HG02763 (cell line): ENCODE measurements at regions not wholly inside any gene's neighbourhood (a gene's known extent, or its start where the extent isn't known, plus 50 kb on each side); places are given as distances from the start of the nearest gene placed in this dataset.

Experiments used
- ATAC-seq: cut with Tn5 transposase; IDR thresholded peaks from one replicate; pipeline ENCODE4 v1.9.1; 2021; ENCODE audit warnings: mild to moderate bottlenecking, moderate library complexity; ENCODE audit not compliant: unreplicated experiment

DNA sequence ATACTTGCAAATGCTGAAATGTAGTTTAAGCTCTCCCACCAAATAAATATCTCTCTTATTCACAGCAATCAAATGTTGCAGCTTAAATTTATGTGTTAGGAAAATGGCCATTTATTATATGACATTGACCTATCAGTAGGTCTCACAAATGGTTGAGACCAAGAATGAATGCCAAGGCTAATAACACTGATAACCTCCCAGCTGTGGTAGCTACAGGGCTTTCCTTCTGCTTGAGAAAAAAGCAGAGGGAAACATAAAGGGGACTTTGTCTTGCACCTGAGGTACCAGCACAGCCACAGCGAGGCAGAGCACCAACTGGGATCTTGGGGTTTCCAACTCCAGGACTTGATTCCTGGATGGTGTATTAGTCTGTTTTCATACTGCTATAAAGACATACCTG lies 73.1 kb upstream of the TTC14 start:
- ATAC-seq = no peak

DNA sequence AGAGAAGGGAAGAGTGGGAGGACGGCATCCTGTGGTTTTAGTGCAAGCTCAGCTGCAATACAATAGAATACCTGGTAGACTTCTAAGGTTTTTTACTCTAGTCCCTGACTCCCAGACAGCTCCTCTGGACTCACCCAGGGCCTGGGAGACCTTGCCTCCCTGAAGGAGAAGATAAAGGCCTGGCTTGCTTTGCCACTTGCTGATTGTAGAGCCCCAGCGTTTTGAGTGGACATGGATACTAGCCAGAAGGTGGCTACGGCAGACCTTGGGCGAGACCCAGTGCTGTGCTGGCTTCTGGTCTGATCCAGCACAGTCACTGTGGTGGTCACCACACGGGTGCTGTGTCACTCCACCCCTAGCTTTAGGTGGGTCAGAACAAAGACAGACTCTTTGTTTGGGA lies 72.2 kb upstream of the TTC14 start:
- ATAC-seq = no peak

DNA sequence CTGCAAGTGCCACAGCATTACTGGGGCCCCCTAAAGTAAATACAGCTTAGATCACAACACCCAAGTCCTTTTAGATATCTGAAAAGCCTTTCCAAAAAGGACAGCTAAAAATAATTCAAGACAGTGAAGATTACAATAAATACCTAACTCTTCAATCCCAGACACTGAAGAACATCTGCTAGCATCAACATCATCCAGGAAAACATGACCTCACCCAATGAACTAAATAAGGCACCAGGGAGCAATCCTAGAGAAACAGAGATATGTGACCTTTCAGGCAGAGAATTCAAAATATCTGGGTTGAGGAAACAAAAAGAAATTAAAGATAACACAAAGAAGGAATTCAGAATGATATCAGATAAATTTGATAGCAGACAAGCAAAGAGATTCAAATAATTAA lies 71.7 kb upstream of the TTC14 start:
- ATAC-seq = no peak

DNA sequence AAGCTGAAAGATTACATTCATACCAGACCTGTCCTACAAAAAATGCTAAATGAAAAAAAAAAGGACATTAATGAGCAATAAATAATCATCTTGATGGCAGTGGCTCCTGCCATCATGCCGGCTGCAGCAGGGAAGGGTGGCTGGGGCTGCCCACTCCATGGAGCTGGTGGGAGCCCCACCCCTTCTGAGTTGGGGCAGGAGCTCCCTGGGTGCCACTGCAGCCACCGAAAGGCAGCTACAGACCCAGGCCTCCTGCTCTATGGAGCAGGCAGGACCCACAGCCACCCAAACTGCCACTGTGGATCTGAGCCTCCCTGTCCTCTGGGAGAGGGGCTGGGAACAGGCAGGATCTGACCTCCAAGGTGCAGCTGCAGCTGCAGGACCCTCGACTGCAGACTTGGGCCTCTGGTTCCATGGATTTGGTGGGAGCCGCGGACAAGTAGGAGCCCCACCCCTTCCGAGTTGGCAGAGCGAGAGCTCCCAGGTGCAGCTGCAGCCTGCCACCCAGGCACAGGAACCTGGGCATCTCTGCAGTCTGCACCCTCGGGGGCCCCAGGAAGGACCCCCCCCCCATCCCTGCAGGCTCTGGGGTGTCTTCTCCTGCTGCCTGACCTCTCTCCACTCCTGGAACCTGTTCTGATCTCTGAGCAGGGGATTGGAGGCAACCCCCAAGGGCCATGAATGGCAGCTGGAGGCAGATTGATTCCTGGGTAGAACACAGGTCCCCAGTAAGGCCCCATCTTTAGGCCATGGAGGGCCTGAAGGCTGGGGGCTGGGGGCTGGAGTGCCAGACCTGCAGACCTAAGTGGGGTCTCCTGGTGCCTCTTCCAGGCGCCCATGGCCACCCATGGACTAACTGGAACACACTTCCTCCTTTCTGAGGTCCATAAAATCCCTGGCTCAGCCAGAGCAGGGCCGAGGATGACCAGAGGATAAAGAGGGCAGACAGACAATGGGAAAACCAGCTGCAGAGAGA lies 70.4 kb upstream of the TTC14 start:
- ATAC-seq = no peak

DNA sequence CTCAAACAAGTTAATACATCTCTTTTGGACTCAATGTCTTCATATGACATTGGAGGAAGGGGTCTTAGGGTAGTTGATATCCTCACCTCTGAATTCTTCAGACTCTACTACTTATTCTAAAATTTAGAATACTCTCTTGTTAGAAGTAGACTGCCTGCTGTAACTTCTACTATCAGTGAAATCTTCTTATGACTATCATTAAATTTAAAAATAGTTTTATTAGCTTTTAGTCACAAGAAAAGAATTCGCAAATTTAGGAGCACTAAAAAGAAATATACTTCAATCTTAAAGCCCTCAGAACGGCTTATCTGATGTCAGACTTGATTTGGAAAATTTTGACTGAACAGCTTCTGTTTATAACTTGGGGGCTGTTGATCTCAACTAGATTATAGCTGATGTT lies 67.1 kb upstream of the TTC14 start:
- ATAC-seq = no peak

DNA sequence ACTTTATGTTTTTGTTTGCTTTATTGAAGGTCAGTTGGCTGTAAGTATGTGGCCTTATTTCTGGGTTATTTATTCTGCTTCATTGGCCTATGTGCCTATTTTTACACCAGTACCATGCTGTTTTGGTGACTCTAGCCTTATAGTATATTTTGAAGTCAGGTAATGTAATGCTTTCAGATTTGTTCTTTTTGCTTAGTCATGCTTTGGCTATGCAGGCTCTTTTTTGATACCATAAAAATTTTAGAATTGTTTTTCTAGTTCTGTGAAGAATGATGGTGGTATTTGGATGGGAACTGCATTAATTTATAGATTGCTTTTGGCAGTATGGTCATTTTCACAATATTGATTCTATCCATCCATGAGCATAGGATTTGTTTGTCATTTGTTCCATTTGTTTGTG lies 63.5 kb upstream of the TTC14 start:
- no peak for ATAC-seq

DNA sequence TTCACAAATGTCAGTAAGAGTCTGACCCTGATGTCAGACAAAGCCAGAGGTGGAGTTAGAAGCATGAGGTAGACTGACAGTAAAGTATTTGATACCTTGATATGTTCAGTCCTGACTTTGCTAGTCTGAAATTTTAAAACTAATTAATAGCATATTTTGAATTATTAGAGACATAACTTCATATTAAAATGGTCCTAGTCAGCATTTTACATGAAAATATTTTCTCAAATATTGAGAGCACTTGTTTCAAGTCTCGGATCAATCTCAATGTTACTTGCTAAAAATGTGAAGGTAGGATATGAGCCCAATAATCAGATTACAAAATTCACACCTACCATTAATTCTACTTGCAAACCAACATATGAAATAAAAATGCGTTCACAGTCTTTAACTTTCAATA lies 58.1 kb upstream of the TTC14 start:
- ATAC-seq = no peak

DNA sequence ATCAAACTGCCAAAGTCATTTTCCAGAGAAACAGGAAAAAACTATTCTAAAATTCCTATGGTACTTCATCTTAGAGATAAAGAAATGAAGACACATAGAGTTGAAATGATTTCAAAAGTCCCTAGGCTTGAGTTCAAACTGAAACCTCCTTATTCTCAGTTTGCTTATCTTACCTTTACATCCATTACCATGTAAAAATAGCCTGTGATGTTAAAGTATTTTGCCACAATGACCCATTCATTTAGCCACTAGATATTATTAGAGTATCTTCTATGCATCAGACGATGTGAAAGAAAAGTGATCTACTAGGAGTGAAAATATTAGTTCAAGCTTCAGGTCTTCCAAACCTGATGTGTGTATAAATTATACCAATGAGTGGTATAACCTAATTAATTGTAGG lies 55.1 kb upstream of the TTC14 start:
- no peak for ATAC-seq

DNA sequence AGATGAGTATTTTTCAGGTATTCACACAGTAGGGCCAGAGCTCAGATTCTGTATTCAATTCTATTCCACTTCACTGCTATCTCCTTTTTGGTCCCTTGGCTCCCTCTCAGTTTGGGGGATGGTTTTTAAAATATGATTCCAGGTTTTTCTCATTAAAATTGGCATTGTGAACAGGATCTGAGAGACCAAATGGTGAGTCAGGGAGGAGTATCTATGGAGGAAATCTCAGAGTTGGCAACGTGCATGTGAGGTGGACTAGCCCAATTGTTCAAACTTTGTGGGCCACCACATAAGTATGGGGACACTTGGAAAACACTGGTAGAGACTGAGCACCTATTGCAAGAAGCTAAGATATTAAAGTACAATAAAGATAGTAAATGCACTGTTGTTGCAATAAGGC lies 53.9 kb upstream of the TTC14 start:
- no peak for ATAC-seq
